HG03460 (cell line): ENCODE measurements at regions not wholly inside any gene's neighbourhood (a gene's known extent, or its start where the extent isn't known, plus 50 kb on each side); places are given as distances from the start of the nearest gene placed in this dataset.

ENCODE experiments used
- ATAC-seq: cut with Tn5 transposase; IDR thresholded peaks from one replicate; pipeline ENCODE4 v1.9.1; 2021; ENCODE audit not compliant: unreplicated experiment

DNA sequence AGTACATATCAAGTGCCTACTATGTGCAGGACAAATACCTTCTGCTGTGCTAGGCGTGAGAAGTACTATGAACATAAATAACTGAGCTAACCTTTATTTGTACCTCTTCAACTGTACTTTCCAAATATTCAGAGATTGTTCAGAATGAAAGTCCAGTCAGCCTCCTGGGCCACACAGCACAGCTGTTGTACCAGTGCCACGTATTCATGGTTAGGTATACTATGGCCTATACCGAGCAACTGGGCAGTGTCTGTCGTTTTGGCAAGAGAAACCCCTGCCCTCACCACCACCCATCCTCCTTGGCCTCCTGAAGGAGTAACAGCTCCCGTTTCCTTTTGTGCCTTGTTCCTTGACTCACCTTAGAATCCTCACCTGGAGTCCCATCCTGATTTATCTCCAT lies 53.0 kb downstream of the RASSF10 start:
- no peak for ATAC-seq

DNA sequence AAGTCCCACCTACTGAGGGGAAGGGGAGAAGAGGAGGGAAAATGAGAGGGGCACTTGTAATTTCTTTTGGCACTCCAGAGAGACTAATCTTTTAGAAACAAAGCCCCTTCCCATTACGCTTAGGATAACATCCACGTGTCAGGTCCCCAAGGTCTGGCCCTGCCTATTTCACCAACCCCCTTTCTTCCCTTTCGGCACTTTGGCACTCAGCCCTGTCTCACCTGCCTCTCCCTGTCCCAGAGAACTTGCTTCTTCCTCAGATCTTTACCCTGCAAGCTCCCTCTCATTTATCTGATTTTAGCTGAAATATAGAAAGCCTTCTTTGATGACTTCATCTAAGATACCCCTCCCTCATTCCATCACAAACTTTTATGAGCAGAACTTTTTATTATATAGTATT lies 55.5 kb downstream of the RASSF10 start:
- ATAC-seq: no peak

DNA sequence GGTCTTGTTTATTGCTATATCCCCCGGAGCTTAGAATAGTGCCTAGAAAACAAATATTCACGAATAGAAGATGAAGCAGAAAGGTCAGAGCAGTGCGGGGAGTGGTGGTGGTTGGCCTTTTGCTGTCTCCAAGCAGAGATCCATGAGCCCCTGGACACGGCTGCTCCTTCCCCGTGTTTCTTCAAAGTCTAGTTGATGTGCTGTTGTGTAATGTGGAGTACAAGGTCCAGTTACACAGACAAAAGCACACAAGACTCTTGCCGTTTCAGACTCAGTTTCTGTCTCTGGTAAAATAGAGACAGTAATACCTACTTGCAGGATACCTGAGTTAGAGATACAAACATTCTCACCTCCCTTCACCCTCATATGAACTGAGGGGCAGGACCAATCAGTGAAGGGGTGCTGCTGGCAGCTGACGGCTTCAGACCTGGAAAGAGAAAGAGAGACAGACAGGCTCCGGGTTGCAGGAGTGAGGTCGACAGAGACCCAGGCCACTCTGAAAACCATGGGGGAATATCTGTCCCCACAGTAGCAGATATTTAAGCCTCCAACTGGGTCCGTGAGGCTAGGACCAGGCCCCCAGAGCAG lies 56.2 kb downstream of the RASSF10 start:
- no peak for ATAC-seq

DNA sequence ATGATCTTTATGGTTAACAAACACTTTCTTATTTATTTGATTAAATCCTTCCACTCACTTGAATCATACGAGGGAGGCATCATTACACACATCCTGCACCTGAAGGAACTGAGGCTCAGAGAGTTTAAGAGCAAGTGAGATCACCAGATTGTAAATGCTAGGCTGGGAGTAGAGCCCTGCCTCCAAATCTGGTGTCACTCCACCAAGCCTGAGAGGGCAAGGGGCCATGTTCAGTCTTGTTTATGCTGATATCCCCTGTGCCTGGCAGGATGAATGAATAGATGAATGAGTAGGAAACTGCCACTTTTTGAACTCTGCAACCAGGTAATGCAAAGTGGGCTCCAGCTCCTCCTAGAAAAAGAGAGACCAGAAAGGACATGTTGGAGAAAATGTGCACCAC lies 59.1 kb downstream of the RASSF10 start:
- no peak for ATAC-seq

DNA sequence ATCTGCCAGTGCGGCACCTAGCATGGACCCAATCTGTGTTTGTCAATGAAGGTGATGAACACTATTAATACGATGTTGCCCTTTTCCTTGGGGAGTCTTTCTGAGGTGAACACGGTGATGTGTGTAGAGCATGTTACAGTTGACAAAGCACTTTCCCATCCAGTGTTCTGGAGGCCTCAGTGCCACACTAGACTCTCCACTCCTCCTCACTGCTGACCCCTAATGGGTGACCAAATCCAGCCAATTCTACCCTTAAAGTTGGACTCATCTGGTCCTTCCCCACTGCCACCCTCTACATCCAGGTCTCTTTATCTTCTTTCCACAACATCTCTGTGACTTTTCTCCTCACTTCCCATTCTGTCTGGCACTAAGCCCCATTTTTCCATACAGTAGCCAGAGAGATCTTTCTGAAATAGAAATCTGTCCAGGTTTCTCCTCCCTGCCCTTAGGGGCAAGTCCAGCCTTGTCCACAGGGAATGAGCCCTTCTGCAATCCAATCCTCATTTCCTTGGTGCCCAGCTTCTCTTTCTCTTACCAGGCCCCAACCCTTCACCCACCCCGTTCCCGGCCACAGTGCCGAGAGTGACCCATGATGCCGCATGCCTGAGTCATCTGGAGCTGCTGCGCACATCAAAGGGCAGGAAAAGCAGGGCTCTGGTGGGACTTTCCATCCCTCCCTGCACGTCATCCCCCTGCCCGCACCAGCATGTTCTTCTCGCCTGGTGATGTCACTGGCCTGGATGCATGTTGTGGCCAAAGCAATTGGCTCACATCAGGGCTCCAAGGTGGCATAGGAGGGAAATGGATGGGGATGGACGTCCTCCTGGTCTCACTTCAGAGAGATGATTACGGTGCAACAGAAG lies 64.2 kb downstream of the RASSF10 start:
- ATAC-seq: no peak

DNA sequence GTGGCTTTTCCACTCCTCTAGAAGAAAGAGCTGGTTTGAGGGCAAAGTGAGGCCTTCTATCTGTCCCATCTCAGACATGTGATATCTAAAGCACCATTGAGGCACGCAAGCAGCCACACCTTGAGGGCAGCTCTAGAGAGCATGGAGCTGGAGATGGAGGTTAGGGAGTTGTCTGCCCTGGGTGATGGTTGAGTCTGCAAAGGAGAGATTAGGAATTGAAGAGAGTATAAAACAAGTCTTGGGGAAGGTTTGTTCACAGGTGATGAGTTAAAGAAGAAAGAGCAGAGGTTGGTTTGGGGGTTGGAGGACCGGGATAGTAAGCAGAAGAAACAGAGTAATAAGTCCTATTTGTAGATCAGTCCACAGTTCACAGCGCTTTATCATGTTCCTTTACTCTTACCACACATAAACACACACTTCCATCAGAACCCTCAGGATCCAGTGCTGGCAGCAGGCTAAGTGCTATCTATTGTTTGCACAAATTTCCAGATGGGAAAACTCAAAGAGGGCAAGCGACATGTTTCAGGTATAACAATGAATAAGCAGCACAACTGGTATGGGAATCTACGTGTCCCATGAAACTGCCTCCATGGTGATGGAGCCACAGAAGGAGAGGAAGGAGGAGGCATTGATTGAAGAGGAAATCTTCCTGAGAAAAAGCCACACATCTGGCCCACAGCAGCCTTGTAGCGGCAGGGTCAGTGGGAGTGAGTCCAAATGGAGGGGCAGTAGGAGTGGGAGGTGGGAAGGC lies 65.8 kb downstream of the RASSF10 start:
- no peak for ATAC-seq

DNA sequence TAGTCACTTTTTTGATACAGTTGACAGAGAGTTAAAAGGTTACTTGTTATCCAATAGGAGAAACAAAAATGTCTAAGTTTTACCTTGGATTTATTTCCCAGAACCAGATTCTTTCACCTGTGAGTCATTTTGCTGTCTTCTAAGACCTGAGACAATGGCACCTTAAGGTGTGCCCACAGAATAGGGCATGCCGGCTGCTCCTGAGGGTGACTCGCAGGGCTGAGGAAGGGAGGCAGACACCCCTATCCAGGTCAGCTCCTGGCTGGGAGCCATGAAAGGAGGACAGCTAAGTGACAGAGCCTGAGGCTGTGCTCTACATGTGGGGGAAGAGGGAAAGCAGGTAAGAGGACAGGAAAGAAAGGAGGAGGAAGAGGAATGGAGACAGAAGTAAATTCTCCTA lies 67.8 kb downstream of the RASSF10 start:
- ATAC-seq: no peak

DNA sequence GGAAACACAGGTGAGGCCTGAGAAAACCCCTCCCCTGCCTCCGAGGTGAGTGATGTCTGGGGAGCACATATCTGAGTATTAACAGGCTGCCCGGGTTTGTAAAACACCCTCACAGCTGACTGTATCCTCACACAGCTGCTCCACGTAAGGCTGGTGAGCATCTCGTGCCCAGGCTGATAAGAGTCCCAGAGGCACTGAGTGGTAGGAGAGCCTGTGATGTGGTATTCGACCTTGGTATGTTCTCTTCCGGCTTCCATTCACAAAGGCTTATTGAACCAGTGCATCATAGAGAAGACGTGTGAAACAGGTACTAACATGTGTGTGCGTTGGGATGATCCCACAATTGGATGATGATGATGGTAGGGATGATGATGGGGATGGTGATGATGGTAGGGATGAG lies 71.7 kb downstream of the RASSF10 start:
- ATAC-seq: no peak

DNA sequence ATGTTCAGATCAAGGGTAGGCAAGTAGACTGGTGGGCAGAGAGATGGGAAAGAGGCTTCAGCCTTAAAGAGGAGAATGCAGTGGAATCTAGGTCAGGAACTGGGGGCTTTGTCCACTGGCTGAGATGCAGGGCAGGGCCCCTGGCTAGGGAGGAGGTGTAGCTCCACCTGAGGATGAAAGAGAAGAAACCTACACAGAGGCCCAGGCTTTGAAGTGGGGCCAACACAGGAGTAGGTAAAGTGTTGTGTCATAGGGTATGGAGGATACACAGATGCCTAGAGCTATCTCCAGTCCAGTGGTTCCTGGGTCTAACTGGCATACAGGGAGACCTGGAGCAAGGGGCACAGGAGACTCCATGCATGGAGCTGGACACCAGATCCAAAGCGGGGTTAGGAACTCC lies 73.5 kb downstream of the RASSF10 start:
- ATAC-seq: no peak

DNA sequence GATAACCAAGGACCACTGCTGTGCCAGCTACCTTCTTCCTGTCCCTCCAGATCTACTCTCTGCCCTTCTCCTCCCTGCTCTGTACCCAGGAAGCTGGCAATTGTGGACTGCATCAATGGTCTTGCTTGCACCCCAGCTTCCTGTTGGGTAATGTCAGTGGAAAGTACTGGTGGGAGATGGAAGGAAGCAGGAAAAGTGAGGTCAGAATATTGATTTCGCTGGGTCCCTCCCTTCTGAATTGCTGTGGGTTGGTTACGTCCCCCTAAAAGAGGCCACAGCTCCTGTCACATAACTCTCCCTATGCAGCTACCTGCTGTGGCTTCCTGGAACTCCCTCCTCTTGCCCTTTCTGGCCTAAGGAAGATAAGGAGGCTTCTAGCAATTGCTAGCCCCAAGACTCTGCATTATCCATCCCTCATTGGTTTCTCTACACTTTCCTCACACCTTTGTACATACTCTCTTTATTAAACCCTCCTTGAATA lies 81.2 kb downstream of the RASSF10 start:
- ATAC-seq: no peak

DNA sequence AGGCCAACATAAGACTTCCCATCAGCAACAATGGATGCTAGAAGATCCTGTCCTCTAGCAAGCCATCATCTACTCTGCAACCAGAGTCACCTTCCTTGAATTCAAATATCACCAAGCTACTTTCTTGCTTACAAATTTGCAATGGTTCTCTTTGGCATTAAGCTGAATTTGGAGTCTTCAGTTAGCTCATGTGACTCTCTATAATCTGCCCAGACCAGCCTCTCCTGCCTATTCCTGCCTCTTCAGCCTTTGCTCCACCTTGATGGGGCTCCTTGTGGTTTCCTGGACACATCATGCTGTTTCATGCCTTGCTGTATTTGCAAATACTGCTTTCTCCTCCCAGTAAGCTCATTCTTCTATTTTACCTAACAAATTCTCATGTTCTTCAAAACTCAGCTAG lies 82.3 kb downstream of the RASSF10 start:
- no peak for ATAC-seq

DNA sequence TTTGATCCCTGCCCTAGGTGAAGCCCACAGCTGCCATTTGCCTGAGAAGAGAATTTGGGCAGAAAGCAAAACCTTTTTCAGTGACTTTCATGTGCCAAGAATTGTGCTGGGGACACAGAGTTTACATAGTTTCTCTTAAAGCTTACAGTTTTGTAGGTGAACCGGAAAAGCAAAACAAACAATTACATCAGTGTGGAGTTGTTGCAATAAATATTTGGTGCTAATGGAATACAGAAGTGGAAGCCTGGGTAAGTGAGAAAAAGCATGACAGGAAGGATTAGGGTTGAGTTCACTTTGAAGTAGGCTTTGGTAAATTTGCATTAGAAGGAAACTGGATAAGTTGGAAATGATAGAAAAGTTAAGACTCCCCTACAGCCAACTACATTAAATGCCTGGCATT lies 82.7 kb downstream of the RASSF10 start:
- no peak for ATAC-seq

DNA sequence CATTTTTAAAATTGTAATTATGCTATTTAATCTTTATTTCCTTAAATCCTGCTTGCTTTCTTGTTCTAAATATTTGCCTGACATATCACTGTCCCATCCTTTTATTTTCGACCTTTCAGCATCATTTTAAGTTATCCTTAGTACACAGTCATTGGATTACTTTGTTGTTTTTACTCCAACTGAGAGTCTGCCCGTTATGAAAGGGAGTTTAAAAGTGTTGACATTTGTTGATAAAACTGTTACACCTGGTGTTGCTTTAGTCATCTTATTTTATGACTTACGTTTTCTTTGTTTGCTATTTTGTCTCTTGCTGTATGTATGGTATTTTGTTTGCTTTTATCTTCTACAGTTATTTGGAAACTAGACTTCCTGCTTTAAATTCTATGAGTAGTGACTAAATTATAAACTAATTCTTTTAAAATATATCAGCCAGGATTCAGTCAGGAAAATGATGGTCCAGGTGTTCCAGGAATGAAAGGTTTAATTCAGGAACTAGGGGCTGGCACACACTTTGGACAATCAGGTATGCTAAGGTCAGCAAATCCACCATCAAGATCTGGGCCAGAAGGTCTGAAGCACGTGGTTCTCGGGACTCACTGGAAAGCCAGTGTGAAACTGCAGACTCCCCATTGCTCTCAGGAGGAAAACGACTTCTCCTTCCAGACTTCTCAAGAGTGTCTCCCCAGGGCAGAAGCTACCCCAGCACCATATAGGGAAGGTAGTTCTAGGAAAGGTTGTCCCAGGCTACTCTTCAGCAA lies 86.0 kb downstream of the RASSF10 start:
- no peak for ATAC-seq

DNA sequence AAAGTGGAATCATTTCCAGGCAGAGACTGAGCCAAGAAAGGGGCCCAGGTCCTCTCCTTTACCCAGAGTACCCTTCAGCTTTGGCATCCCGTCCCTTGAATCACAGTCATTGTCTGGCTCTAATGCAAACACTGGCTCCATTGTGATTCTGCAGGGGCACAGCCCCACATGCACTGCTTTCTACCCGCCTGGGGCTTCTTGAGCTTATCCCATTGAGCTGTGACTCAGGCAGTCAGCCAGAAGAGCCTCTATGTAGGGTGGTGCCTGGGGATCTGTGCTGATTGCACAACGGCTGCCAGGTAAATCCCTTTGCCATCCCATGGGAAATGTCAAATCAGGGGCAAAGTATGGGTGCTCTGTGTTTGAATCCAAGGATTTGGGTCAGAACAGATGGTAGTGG lies 88.9 kb downstream of the RASSF10 start:
- no peak for ATAC-seq

DNA sequence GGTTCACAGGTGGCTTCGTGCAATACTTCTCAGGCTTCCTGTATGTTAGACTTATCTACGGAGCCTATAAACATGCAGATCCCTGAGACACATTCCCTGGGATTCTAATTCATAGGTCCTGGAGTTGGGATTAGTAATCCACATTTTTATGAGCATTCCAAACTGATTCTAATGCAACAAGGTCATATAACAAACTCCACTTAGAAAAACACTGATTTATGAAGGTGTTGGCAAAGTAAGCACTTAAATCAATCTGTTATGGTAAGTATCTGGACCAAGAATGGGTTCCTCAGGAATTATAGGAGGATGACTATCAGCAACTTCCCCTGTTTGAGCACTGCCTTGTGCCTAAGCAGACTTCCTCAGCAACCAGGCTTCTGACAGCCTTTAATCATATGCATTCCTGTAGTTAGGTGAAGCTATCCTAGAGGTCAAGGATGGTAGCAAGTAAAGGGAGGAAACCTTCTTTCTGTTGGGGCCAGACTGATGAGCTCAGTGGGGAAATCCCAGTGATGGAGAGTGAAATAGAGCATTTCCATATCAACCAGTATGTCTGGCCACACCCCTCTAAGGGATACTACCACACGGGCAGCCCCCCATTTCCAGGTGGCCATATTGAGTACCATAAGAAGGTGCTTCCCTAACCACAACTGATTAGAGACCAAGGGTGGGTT lies 89.6 kb downstream of the RASSF10 start:
- ATAC-seq: no peak

DNA sequence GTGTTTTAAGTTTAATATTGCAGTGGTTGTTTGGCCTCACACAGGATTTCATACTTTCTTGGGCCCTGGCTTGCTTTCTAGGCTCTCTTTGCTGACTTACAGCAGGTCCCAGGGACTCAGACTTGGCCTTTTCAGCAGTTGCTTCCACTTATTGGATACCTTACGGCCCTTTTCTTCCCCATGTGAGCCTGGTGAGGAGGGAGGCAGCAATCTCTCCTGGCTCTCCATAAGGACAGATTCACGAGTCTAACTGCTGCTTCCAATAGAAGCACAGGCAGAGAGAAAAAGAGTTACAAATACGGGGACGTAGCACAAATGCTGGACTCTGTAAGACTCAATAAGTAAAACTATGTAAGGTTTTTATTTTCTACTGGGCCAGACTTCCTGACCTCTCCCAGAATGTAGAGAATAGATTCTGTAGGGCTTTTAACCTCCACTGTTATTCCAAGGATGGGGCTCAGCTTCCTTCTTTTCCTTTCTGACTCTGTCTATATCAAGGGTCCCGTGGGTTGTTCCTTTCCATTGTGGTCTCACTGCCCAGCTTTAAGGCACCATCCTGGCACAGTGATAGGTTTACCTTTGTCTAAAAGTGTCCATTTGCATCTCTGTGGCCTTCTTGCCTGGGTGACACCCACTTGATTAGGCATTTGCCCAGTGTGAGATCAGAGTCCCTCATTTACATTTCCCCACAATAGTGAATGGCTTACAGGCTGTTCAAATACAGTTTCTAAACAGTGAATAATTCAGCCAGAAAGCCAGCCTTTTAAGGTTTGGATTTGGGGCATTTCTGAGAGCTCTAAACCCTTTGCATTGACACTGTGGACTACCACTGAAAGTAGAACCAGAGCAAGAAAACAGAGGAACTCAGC lies 92.8 kb downstream of the RASSF10 start:
- peak; percentile 63 for ATAC-seq

DNA sequence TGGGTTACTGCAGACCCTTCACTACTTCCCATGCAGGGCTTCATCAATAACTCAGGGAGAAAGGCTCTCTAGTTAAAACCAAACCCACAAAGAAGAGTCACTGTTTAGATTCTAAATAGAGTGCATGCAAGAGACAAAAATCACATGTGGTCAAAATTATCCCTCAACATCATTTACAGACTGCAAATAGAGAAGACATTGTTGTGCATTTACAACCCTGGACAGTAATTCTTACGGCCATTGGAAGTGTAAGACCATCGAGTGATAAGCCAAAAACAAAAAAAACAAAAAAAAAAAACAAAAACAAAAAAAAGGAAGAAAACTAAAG lies 93.4 kb downstream of the RASSF10 start:
- ATAC-seq: peak; percentile 64

DNA sequence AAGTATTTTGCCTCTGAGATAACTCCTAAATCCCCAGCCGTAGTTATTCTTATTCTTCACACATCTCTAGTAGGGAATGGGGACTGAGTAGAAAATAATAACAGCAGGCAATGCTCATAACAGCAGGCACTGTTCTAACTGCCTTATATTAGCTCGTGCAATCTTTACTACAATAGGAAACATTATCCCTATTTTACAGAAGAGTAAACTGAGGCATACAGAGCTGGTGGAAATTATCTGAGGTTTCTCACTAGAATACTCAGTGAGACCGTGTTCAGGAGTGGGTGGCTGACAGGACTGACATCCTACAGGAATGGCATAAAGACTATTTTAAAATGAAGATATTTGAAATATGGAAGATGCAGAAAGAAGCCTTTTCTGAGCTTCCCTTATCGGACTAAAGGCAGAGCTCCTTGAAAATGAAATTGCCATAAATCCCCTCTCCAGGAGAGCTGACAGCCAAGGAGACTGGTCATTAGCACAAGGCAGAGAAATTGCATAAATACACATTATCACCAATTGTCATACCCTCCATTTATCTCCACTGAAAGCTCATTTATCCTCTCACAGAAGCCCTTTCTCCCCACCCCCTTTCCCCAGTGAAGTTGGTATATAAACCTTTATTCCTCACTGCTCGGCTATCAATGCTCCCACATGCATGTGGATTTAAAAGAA lies 93.9 kb downstream of the RASSF10 start:
- no peak for ATAC-seq

DNA sequence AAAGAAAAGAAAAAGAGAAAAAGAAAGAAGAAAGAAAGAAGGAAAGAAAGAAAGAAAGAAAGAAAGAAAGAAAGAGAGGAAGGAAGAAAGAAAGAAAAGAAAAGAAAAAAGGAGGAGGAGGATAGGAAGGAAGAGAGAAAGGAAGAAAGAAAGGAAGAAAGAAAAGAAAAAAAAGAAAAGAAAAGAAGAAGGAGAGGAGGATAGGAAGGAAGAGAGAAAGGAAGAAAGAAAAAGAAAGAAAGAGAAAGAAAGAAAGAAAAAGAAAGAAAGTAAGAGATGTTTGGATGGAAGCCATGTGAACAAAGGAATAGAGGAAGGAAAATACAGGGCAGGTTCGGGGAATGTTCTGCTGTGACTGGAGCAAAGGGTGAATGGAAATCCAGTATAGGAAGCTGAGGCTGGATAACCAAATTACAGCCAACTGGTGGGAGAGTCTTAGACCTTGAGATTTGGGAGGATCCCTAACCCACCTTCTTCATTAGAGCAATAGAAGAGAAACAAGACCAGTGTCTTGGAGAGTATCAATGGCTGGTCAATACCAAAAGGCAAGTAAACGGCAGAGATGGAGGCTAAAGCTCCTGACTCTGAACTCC lies 94.9 kb downstream of the RASSF10 start:
- no peak for ATAC-seq
